ENCODE measurements at regions not wholly inside any gene's neighbourhood (a gene's known extent, or its start where the extent isn't known, plus 50 kb on each side); places are given as distances from the start of the nearest gene placed in this dataset.
"Not testable (repeated sequence)": the region's sequence is repeated elsewhere in the genome, so short reads cannot be mapped to it uniquely, and the experiment has no call there.

DNA sequence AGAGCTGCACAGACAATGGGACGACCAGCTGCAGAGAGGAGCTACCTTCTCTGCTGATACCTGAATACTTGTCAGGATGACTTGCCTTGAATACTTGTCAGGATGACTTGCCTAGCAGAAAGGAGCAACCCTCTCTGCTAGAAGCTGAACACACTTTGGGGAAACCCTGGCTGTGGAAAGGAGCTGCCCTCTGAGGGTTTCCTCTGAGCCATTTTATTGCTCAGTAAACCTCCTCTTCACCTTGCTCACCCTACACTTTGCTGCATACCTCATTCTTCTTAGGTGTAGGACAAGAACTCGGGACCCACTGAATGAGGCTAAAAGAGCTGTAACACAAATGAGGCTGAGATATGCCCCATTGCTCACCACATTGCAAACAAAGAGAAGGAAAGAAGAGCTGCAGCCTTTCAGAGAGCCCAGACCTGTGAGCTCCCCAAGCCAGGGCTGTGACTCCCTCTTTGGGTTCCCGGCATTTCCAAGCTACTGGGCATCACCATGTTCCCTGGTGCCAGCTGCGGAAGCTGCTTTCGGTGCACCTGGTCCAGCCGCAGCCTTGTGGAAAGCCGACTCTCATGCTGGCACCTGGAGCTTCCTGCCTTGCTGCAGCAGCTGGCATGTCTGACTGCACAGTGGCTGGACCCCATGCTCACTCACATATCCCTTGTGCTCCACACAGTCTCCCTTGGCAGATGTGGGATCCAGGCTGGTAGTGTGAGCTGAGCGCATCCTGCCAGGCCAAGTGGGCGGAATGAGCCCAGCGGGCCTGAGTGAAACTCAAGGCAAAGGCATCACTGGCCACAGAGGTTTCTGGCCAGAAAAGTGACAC lies 106.7 kb upstream of the AHI1 start:
- TF ChIP-seq, protein P1, sequence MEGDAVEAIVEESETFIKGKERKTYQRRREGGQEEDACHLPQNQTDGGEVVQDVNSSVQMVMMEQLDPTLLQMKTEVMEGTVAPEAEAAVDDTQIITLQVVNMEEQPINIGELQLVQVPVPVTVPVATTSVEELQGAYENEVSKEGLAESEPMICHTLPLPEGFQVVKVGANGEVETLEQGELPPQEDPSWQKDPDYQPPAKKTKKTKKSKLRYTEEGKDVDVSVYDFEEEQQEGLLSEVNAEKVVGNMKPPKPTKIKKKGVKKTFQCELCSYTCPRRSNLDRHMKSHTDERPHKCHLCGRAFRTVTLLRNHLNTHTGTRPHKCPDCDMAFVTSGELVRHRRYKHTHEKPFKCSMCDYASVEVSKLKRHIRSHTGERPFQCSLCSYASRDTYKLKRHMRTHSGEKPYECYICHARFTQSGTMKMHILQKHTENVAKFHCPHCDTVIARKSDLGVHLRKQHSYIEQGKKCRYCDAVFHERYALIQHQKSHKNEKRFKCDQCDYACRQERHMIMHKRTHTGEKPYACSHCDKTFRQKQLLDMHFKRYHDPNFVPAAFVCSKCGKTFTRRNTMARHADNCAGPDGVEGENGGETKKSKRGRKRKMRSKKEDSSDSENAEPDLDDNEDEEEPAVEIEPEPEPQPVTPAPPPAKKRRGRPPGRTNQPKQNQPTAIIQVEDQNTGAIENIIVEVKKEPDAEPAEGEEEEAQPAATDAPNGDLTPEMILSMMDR (IDR thresholded peaks at IDR 0.05; ENCODE audit: low read depth, low read length): no peak
- H3K4me3 ChIP-seq (ENCODE audit: low read depth, low read length): no peak overlapping the region

DNA sequence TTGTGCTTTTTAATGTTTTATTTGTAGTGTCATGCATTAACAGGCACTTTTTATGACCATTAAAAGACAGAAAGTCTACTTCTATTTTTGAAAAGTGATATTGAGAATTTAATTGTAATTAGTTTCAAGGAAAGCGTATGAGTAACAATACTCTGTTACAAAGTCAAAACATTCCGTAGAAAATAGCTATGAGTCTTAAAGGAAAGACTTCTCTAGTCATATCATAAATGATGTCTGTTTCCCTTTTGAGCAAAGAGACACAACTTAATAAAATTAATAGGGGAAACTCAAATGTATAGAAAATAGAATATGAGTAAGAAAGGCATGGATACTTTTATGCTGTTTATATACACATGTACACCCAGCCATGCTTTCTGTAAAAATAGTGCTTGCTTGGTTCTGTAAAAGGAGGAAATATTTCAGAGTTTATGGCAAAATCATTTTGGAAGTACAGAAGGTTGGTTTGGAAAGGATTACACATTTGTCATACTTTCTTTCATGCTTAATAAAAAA lies 107.8 kb upstream of the AHI1 start:
- H3K4me3 ChIP-seq (ENCODE audit: low read depth, low read length): no peak overlapping the region
- TF ChIP-seq, protein P1 (IDR thresholded peaks at IDR 0.05; ENCODE audit: low read depth, low read length): no peak

DNA sequence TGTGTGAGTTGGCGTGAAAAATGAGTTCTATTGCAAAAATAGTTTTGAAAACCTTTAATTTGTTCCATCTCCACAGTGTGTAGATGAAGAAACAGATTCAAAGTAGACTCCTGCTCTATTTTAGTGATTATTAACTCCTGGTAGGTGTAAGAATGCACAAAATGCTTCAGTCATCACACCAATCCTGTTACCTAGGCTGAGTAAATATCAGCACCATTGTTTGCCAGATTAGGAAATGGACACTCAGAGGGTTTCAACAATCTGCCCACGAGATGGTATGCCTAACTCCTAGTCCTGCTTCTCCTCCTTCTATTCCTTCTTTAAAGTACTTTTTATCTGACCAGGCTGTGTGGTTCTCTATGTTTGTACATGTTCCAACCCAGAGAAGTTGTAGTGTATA lies 108.9 kb upstream of the AHI1 start:
- TF ChIP-seq, protein P1 (IDR thresholded peaks at IDR 0.05; ENCODE audit: low read depth, low read length): no peak
- H3K4me3 ChIP-seq (ENCODE audit: low read depth, low read length): no peak overlapping the region

DNA sequence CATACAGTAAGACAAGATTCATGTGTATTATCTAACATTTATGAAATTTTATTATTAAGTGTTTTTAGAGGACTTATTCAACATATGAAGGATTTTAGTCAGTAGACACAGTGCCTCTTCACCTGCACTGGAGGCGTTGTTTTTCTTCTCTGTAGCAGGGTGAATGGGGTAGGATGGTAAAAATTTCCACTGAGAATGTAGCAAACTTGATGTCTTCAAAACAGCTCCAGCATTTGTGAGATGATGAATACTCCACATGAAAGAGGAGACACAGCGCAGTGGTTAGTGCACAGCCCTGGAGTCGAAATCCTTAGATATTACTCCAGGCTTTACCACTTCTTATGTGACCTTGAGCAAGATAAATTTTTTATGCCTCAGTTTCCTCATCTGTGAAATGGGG lies 110.5 kb upstream of the AHI1 start:
- H3K4me3 ChIP-seq (ENCODE audit: low read depth, low read length): no peak overlapping the region
- TF ChIP-seq, protein P1 (IDR thresholded peaks at IDR 0.05; ENCODE audit: low read depth, low read length): no peak

DNA sequence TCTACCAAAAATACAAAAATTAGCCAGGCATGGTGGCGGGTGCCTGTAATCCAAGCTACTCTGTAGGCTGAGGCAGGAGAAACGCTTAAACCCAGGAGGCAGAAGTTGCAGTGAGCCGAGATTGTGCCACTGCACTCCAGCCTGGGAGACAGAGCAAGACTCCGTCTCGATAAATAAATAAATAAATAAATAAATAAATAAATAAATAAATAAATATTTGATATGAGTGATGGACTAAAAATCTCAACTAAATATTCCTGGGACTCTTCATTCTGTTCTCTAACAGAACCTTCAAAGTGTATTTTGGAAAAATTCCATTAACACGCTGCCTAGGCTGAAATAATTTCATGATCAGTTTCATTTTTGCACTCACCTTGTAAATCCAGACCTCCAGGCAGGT lies 112.7 kb upstream of the AHI1 start:
- not testable (repeated sequence) for H3K4me3 ChIP-seq (ENCODE audit: low read depth, low read length)

DNA sequence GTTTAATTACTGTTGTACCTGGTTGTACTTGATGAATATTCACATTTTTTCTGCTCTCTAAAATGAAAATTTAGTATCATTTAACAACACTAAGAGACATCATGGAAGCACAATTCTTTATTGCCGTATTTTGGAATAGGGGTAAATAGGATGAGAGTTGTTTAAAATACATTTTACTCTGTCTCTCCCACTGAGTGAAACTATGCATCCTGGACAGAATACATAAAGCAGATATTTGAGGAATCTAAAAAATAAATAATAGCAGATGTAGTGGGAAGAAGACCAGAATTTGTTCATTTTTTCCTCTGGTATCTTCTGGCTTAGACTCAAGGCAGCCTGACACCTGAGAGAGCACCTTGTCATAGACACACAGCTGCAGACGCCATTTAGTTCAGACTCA lies 119.1 kb upstream of the AHI1 start:
- TF ChIP-seq, protein P1 (IDR thresholded peaks at IDR 0.05; ENCODE audit: low read depth, low read length): no peak
- no peak overlapping the region for H3K4me3 ChIP-seq (ENCODE audit: low read depth, low read length)

DNA sequence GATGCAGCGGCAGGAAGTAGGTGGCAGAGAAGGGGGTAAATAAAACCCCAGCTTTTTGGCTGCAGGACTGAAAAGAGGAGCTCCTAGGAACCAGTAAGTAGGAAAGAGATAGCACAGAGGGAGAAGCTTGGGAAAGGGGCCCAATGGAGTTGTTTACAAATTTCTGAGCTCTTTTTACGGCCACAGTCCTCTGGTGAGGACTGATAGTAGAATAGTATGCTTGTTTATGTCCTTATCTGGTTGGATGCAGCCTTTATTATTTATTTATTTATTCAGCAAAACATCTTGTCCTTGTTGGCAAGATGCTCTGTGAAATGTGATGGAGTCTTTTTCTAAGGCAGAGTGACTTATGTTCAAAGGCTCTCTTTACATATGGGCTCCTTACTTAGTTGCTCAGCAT lies 119.7 kb upstream of the AHI1 start:
- TF ChIP-seq, protein P1 (IDR thresholded peaks at IDR 0.05; ENCODE audit: low read depth, low read length): no peak
- no peak overlapping the region for H3K4me3 ChIP-seq (ENCODE audit: low read depth, low read length)
